22Rv1 (cell line): ENCODE measurements at regions not wholly inside any gene's neighbourhood (a gene's known extent, or its start where the extent isn't known, plus 50 kb on each side); places are given as distances from the start of the nearest gene placed in this dataset.

Experiments used
- CTCF ChIP-seq: fragments of 450-650 bp; IDR thresholded peaks from 2 replicates; pipeline ENCODE4 v1.5.1; 2017; ENCODE audit warnings: mild to moderate bottlenecking
- ZFX ChIP-seq: fragments of 450-650 bp; IDR thresholded peaks from 2 replicates; pipeline ENCODE4 v1.6.1; 2017; ENCODE audit warnings: antibody characterized with exemption, borderline replicate concordance

- TF ChIP-seq CTCF (no peak), ZFX (no peak)
Observed at GRCh38 chr17:73997059-73997458, 206.4 kb upstream of the RPL38 start.
